ENCODE measurements at regions not wholly inside any gene's neighbourhood (a gene's known extent, or its start where the extent isn't known, plus 50 kb on each side); places are given as distances from the start of the nearest gene placed in this dataset.

GRCh38 chr19:33957804-33958203, 161.1 kb downstream of the KCTD15 start:
- peaks cover 0 to 2% (median 0%) of the 10 kb centered on the region in 5 donors for H3K9me3 Mint-ChIP-seq
- no peaks in the 10 kb centered on the region for H3K9me3 ChIP-seq (ENCODE audit: low read length)
- H3K27me3 Mint-ChIP-seq, result peaks cover 14 to 26% of the 10 kb centered on the region in 2 donors
- DNase-seq, result no peak
- no peak overlapping the region for H3K4me3 ChIP-seq (ENCODE audit: low read length)
- POLR2A ChIA-PET, result no interaction called here
- no peaks in the 10 kb centered on the region for H3K36me3 Mint-ChIP-seq
- no peaks in the 10 kb centered on the region for H3K27me3 ChIP-seq (ENCODE audit: insufficient read depth, low read length, poor library complexity, severe bottlenecking)
- CTCF ChIA-PET, result no interaction called here
- no peaks in the 10 kb centered on the region for H3K4me1 ChIP-seq (ENCODE audit: insufficient read depth, low read length)
- no peaks in the 10 kb centered on the region for H3K4me1 Mint-ChIP-seq
- no peak overlapping the region for H3K27ac ChIP-seq (ENCODE audit: low read depth, low read length)
- no peaks in the 10 kb centered on the region for H3K36me3 ChIP-seq (ENCODE audit: insufficient read depth, low read length)
- H3K4me3 Mint-ChIP-seq, result no peak overlapping the region
- no peak overlapping the region for H3K27ac Mint-ChIP-seq

- Histone ChIP-seq H3K27me3 (ENCODE audit: insufficient read depth, low read length, poor library complexity, severe bottlenecking) (no peaks in the 10 kb centered on the region), H3K9me3 (ENCODE audit: low read length) (no peaks in the 10 kb centered on the region), H3K4me1 (ENCODE audit: insufficient read depth, low read length) (no peaks in the 10 kb centered on the region), H3K4me3 (ENCODE audit: low read length) (no peak overlapping the region), H3K36me3 (ENCODE audit: insufficient read depth, low read length) (no peaks in the 10 kb centered on the region), H3K27ac (ENCODE audit: low read depth, low read length) (no peak overlapping the region)
- no peak for DNase-seq
- no peak overlapping the region for H3K4me3 Mint-ChIP-seq
- H3K4me1 Mint-ChIP-seq, result no peaks in the 10 kb centered on the region
- H3K36me3 Mint-ChIP-seq, result no peaks in the 10 kb centered on the region
- CTCF ChIA-PET, result no interaction called here
- peaks cover 0 to 2% (median 0%) of the 10 kb centered on the region in 5 donors for H3K9me3 Mint-ChIP-seq
- H3K27ac Mint-ChIP-seq, result no peak overlapping the region
- POLR2A ChIA-PET, result no interaction called here
- H3K27me3 Mint-ChIP-seq, result peaks cover 18 to 20% of the 10 kb centered on the region in 2 donors
Measured at GRCh38 chr19:33960566-33960965, 163.9 kb downstream of the KCTD15 start.

- Histone ChIP-seq H3K9me3 (ENCODE audit: low read length) (no peaks in the 10 kb centered on the region), H3K4me1 (ENCODE audit: insufficient read depth, low read length) (no peaks in the 10 kb centered on the region), H3K36me3 (ENCODE audit: insufficient read depth, low read length) (no peaks in the 10 kb centered on the region), H3K4me3 (ENCODE audit: low read length) (no peak overlapping the region), H3K27ac (ENCODE audit: low read depth, low read length) (no peak overlapping the region), H3K27me3 (ENCODE audit: insufficient read depth, low read length, poor library complexity, severe bottlenecking) (no peaks in the 10 kb centered on the region)
- Mint-ChIP-seq H3K4me1 (no peaks in the 10 kb centered on the region), H3K36me3 (peaks cover 0 to 7% (median 0%) of the 10 kb centered on the region in 3 donors), H3K27me3 (peaks cover 20 to 21% of the 10 kb centered on the region in 2 donors), H3K27ac (no peak overlapping the region), H3K9me3 (peaks cover 3 to 14% (median 10%) of the 10 kb centered on the region in 5 donors), H3K4me3 (no peak overlapping the region)
- ChIA-PET CTCF (no interaction called here), POLR2A (no interaction called here)
- DNase-seq, result no peak
Measured at GRCh38 chr19:33962161-33962560, 165.5 kb downstream of the KCTD15 start.

GRCh38 chr19:33963514-33963913, 166.8 kb downstream of the KCTD15 start:
- Histone ChIP-seq H3K36me3 (ENCODE audit: insufficient read depth, low read length) (no peaks in the 10 kb centered on the region), H3K9me3 (ENCODE audit: low read length) (no peaks in the 10 kb centered on the region), H3K27ac (ENCODE audit: low read depth, low read length) (no peak overlapping the region), H3K27me3 (ENCODE audit: insufficient read depth, low read length, poor library complexity, severe bottlenecking) (no peaks in the 10 kb centered on the region), H3K4me3 (ENCODE audit: low read length) (no peak overlapping the region), H3K4me1 (ENCODE audit: insufficient read depth, low read length) (no peaks in the 10 kb centered on the region)
- peaks cover 5 to 15% (median 13%) of the 10 kb centered on the region in 5 donors for H3K9me3 Mint-ChIP-seq
- no peak overlapping the region for H3K27ac Mint-ChIP-seq
- POLR2A ChIA-PET, result no interaction called here
- no peak for DNase-seq
- peaks cover 19 to 20% of the 10 kb centered on the region in 2 donors for H3K27me3 Mint-ChIP-seq
- peaks cover 0 to 7% (median 0%) of the 10 kb centered on the region in 3 donors for H3K36me3 Mint-ChIP-seq
- no peaks in the 10 kb centered on the region for H3K4me1 Mint-ChIP-seq
- CTCF ChIA-PET, result no interaction called here
- H3K4me3 Mint-ChIP-seq, result no peak overlapping the region

GRCh38 chr19:33971073-33971472, 174.4 kb downstream of the KCTD15 start:
- POLR2A ChIA-PET, result no interaction called here
- CTCF ChIA-PET, result no interaction called here

GRCh38 chr19:33977756-33978685, 181.4 kb downstream of the KCTD15 start:
- Histone ChIP-seq H3K4me3 (ENCODE audit: low read length) (no peak overlapping the region), H3K27ac (ENCODE audit: low read depth, low read length) (no peak overlapping the region), H3K9me3 (ENCODE audit: low read length) (no peaks in the 10 kb centered on the region), H3K4me1 (ENCODE audit: insufficient read depth, low read length) (no peaks in the 10 kb centered on the region), H3K27me3 (ENCODE audit: insufficient read depth, low read length, poor library complexity, severe bottlenecking) (peaks cover 5% of the 10 kb centered on the region), H3K36me3 (ENCODE audit: insufficient read depth, low read length) (no peaks in the 10 kb centered on the region)
- no peak overlapping the region for H3K27ac Mint-ChIP-seq
- H3K36me3 Mint-ChIP-seq, result no peaks in the 10 kb centered on the region
- peaks cover 2 to 9% (median 7%) of the 10 kb centered on the region in 5 donors for H3K9me3 Mint-ChIP-seq
- no peak for DNase-seq
- ChIA-PET CTCF (no interaction called here), POLR2A (no interaction called here)
- no peak overlapping the region for H3K4me3 Mint-ChIP-seq
- H3K4me1 Mint-ChIP-seq, result no peaks in the 10 kb centered on the region
- peaks cover 21 to 57% of the 10 kb centered on the region in 2 donors for H3K27me3 Mint-ChIP-seq

More at GRCh38 chr19:33971073-33971472, 174.4 kb downstream of the KCTD15 start:
- Histone ChIP-seq H3K27me3 (ENCODE audit: insufficient read depth, low read length, poor library complexity, severe bottlenecking) (peaks cover 5% of the 10 kb centered on the region), H3K36me3 (ENCODE audit: insufficient read depth, low read length) (no peaks in the 10 kb centered on the region), H3K27ac (ENCODE audit: low read depth, low read length) (no peak overlapping the region), H3K4me1 (ENCODE audit: insufficient read depth, low read length) (no peaks in the 10 kb centered on the region), H3K4me3 (ENCODE audit: low read length) (no peak overlapping the region), H3K9me3 (ENCODE audit: low read length) (no peaks in the 10 kb centered on the region)
- Mint-ChIP-seq H3K36me3 (peaks cover 0 to 7% (median 2%) of the 10 kb centered on the region in 3 donors), H3K4me1 (no peaks in the 10 kb centered on the region), H3K4me3 (no peak overlapping the region), H3K27me3 (peaks cover 15 to 23% of the 10 kb centered on the region in 2 donors), H3K9me3 (peaks cover 27 to 41% (median 32%) of the 10 kb centered on the region in 5 donors), H3K27ac (no peak overlapping the region)
- DNase-seq, result no peak

- Mint-ChIP-seq H3K4me1 (no peaks in the 10 kb centered on the region), H3K27me3 (peaks cover 27 to 45% of the 10 kb centered on the region in 2 donors), H3K9me3 (peaks cover 12 to 18% (median 13%) of the 10 kb centered on the region in 5 donors), H3K4me3 (no peak overlapping the region), H3K27ac (no peak overlapping the region), H3K36me3 (peaks cover 0 to under 1% (median 0%) of the 10 kb centered on the region in 3 donors)
- no peak for DNase-seq
- Histone ChIP-seq H3K27me3 (ENCODE audit: insufficient read depth, low read length, poor library complexity, severe bottlenecking) (no peaks in the 10 kb centered on the region), H3K27ac (ENCODE audit: low read depth, low read length) (no peak overlapping the region), H3K9me3 (ENCODE audit: low read length) (no peaks in the 10 kb centered on the region), H3K4me1 (ENCODE audit: insufficient read depth, low read length) (no peaks in the 10 kb centered on the region), H3K4me3 (ENCODE audit: low read length) (no peak overlapping the region), H3K36me3 (ENCODE audit: insufficient read depth, low read length) (no peaks in the 10 kb centered on the region)
- POLR2A ChIA-PET, result no interaction called here
- CTCF ChIA-PET, result no interaction called here
Measured at GRCh38 chr19:33982706-33983105, 186.0 kb downstream of the KCTD15 start.

- Histone ChIP-seq H3K27me3 (ENCODE audit: insufficient read depth, low read length, poor library complexity, severe bottlenecking) (no peaks in the 10 kb centered on the region), H3K4me1 (ENCODE audit: insufficient read depth, low read length) (no peaks in the 10 kb centered on the region), H3K36me3 (ENCODE audit: insufficient read depth, low read length) (no peaks in the 10 kb centered on the region), H3K27ac (ENCODE audit: low read depth, low read length) (no peak overlapping the region), H3K9me3 (ENCODE audit: low read length) (no peaks in the 10 kb centered on the region), H3K4me3 (ENCODE audit: low read length) (no peak overlapping the region)
- Mint-ChIP-seq H3K4me3 (no peak overlapping the region), H3K9me3 (peaks cover 36 to 61% (median 49%) of the 10 kb centered on the region in 5 donors), H3K36me3 (peaks cover 0 to 4% (median 0%) of the 10 kb centered on the region in 3 donors), H3K27ac (no peak overlapping the region), H3K4me1 (no peaks in the 10 kb centered on the region), H3K27me3 (peaks cover 15 to 38% of the 10 kb centered on the region in 2 donors)
- ChIA-PET POLR2A (no interaction called here), CTCF (no interaction called here)
- DNase-seq, result no peak
Measured at GRCh38 chr19:33988601-33989000, 183.7 kb upstream of the LSM14A start.

All from CD8-positive, alpha-beta memory T cell (primary cell).